HepG2 (cell line): ENCODE measurements at regions not wholly inside any gene's neighbourhood (a gene's known extent, or its start where the extent isn't known, plus 50 kb on each side); places are given as distances from the start of the nearest gene placed in this dataset.

Experiments
- ATAC-seq: fragments of 200-7000 bp; cut with Tn5 transposase; 3 replicates; pipeline ENCODE4 v1.9.1; 2020; ENCODE audit warnings: mild to moderate bottlenecking, moderate library complexity
- BruUV-seq: library from RNA; stranded (reverse); fragments of 400-500 nt; replicated peaks from 2 replicates; lab custom pipeline; 2021; lab: Mats Ljungman, UMichigan
- CTCF ChIA-PET: fragments of 300-600 bp; formaldehyde crosslinking; extraction: SDS; loops from one replicate; lab custom pipeline; 2021; ENCODE audit warnings: low total read pairs, inconsistent platforms, low intra/inter-chr PET ratio; lab: Yijun Ruan, JAX
- POLR2A ChIA-PET: fragments of 350-600 bp; sonication (Branson Sonifier 250); formaldehyde crosslinking; loops from one replicate; lab custom pipeline; 2020; ENCODE audit warnings: antibody characterized with exemption, inconsistent platforms; lab: Yijun Ruan, JAX
- DNase-seq: peaks from one replicate; pipeline ENCODE4 v3.0.0-alpha.2; 2015; ENCODE audit warnings: low spot score
- FAIRE-seq: peaks from 3 replicates; lab custom pipeline; 2011; peaks lifted over from hg19 to GRCh38; lab: Jason Lieb, UNC
- H2AFZ ChIP-seq: one replicate; pipeline ENCODE4 v1.6.1; 2011; ENCODE audit warnings: low read length, inconsistent platforms
- H3K27ac ChIP-seq: fragments of 300-600 bp; 3 replicates; pipeline ENCODE4 v1.8.0; 2011; ENCODE audit warnings: mixed run types, mild to moderate bottlenecking, mixed read lengths, low read length, inconsistent platforms; ENCODE audit not compliant: insufficient read depth; ENCODE audit errors: extremely low read length
- H3K27me3 ChIP-seq, 2 experiments: fragments of 200-600 bp in 1 of 2; 2 replicates in 1 of 2; 3 replicates in 1 of 2; pipeline versions ENCODE4 v1.6.0 to v1.8.0; 2011; ENCODE audit warnings: low read length in 2 of 2, mild to moderate bottlenecking in 2 of 2, moderate library complexity in 2 of 2, inconsistent platforms in 1 of 2; ENCODE audit not compliant: insufficient read depth in 2 of 2, control insufficient read depth in 1 of 2
- H3K36me3 ChIP-seq, 2 experiments: fragments of 200-600 bp in 1 of 2; replicated peaks in 1 of 2; 2 replicates in 1 of 2; 3 replicates in 1 of 2; pipeline versions ENCODE4 v1.5.1 to v1.8.0; 2011; ENCODE audit warnings: low read length in 2 of 2, inconsistent platforms in 1 of 2; ENCODE audit not compliant: insufficient read depth in 2 of 2, control insufficient read depth in 1 of 2
- H3K4me1 ChIP-seq: 2 replicates; pipeline ENCODE4 v1.5.1; 2012; ENCODE audit warnings: low read length, inconsistent platforms; ENCODE audit not compliant: insufficient read depth
- H3K4me2 ChIP-seq: 2 replicates; pipeline ENCODE4 v1.6.0; 2011; ENCODE audit warnings: low read depth, low read length, inconsistent platforms
- H3K4me3 ChIP-seq, 3 experiments: fragments of 200-600 bp in 1 of 3; sonication (generic), shearing (Covaris generic) in 1 of 3; replicated peaks in 1 of 3; 2 replicates each; pipeline ENCODE4 v1.5.1; 2011 to 2016; ENCODE audit warnings: low read length in 3 of 3, inconsistent platforms in 2 of 3, low read depth in 2 of 3, mild to moderate bottlenecking in 2 of 3, control low read depth in 1 of 3, mixed read lengths in 1 of 3; ENCODE audit not compliant: insufficient read depth in 1 of 3
- H3K79me2 ChIP-seq: one replicate; pipeline ENCODE4 v1.6.1; 2011; ENCODE audit warnings: low read length, inconsistent platforms; ENCODE audit not compliant: insufficient read depth
- H3K9ac ChIP-seq: 2 replicates; pipeline ENCODE4 v1.6.0; 2011; ENCODE audit warnings: mild to moderate bottlenecking, low read depth, low read length, inconsistent platforms; ENCODE audit not compliant: insufficient read depth
- H3K9me3 ChIP-seq: 2 replicates; pipeline ENCODE4 v1.5.1; 2012; ENCODE audit warnings: mild to moderate bottlenecking, low read length
- H4K20me1 ChIP-seq: 2 replicates; pipeline ENCODE4 v1.6.0; 2011; ENCODE audit warnings: inconsistent platforms, mild to moderate bottlenecking, low read length, moderate library complexity; ENCODE audit not compliant: insufficient read depth
- KDM2A ChIP-seq: sonication (generic); formaldehyde crosslinking; IDR thresholded peaks from 2 replicates; pipeline ENCODE4 v1.4.0; 2020; ENCODE audit warnings: low read depth, missing genetic modification reagents, borderline replicate concordance
- MAFK ChIP-seq, 2 experiments: IDR thresholded peaks in 1 of 2; conservative IDR thresholded peaks in 1 of 2; 2 replicates each; pipeline ENCODE4 v1.6.1; 2011; ENCODE audit warnings: improper control_type of control experiment in 2 of 2, low read length in 2 of 2
- NCOA2 ChIP-seq: sonication (generic); formaldehyde crosslinking; IDR thresholded peaks from 2 replicates; pipeline ENCODE4 v1.8.0; 2022; ENCODE audit warnings: inconsistent platforms
- SMAD3 ChIP-seq: sonication (generic); formaldehyde crosslinking; IDR thresholded peaks from 2 replicates; pipeline ENCODE4 v1.4.0; 2020; ENCODE audit warnings: missing genetic modification reagents
- ZNF180 ChIP-seq: sonication (generic); formaldehyde crosslinking; IDR thresholded peaks from 2 replicates; pipeline ENCODE4 v1.4.0; 2020; ENCODE audit warnings: low read depth, missing genetic modification reagents, borderline replicate concordance
- ZNF468 ChIP-seq: sonication (generic); formaldehyde crosslinking; IDR thresholded peaks from 2 replicates; pipeline ENCODE4 v1.8.0; 2022; ENCODE audit warnings: mild to moderate bottlenecking, moderate library complexity, missing genetic modification reagents
- WGBS: methylation state at CpG from one replicate; pipeline ENCODE4 v1.1.6; 2017; ENCODE audit warnings: low lambda C conversion rate; 5-methylcytosine and 5-hydroxymethylcytosine counted together
- in situ Hi-C: cut with HindIII; loops from 2 replicates; pipeline ENCODE4 v1.10.0; 2017; ENCODE audit warnings: low pct_unique_long_range_greater_than_20kb; ENCODE audit not compliant: extremely low pct_ligation_motif_present
- intact Hi-C: fragments of 100-400 bp; cut with micrococcal nuclease; formaldehyde crosslinking; loops from one replicate; pipeline ENCODE4 v1.10.0; 2022; ENCODE audit not compliant: unreplicated experiment
- TF ChIP-seq, protein P1 (sequence below): sonication (generic); formaldehyde crosslinking; conservative IDR thresholded peaks from 2 replicates; pipeline ENCODE4 v1.8.0; 2022; ENCODE audit warnings: low read depth, missing genetic modification reagents
- TF ChIP-seq, protein P2 (sequence below): sonication (generic); formaldehyde crosslinking; IDR thresholded peaks from 2 replicates; pipeline ENCODE4 v1.4.0; 2020; ENCODE audit warnings: missing genetic modification reagents
- TF ChIP-seq, protein P3 (sequence below): IDR thresholded peaks from 2 replicates; pipeline ENCODE4 v1.6.1; 2016
- TF ChIP-seq, protein P4 (sequence below): sonication (generic); formaldehyde crosslinking; IDR thresholded peaks from 2 replicates; pipeline ENCODE4 v1.5.1; 2020; ENCODE audit warnings: mild to moderate bottlenecking, missing genetic modification reagents, moderate library complexity

DNA sequence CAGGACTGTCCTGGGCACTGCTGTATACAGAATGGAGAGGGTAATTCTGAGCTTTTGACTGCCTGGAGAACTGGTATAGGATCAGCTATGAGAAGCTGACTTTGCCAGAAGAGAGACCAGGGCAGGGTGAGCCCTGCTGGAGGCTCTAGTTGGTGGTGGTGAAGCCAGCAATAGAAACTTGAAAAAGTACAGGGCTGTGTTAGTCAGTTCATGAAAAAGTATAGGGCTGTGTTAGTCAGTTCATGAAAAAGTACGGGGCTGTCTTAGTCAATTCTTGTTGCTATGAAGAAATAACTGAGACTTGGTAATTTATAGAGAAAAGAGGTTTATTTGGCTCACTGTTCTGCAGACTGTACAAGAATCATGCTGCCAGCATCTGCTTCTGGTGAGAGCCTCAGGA, 63.5 kb upstream of the C2CD4B start:
- WGBS: 0% methylated on average over 1 of the region's 1 CpG
- in situ Hi-C loops: no loop called here

More for the DNA sequence above, 63.5 kb upstream of the C2CD4B start:
- ChIA-PET POLR2A (no interaction called here), CTCF (no interaction called here)
- Histone ChIP-seq H2AFZ (no peak overlapping the region), H3K4me3 (no peak overlapping the region), H3K9me3 (no peaks in the 10 kb centered on the region), H3K4me2 (no peak overlapping the region), H4K20me1 (no peaks in the 10 kb centered on the region), H3K27ac (no peak overlapping the region), H3K9ac (no peak overlapping the region), H3K4me1 (peaks cover 8% of the 10 kb centered on the region), H3K79me2 (no peaks in the 10 kb centered on the region), H3K36me3 (no peaks in the 10 kb centered on the region), H3K27me3 (peaks cover 0 to 3% of the 10 kb centered on the region in 2 experiments; a peak in 2 of 5 replicates)
- no peak for TF ChIP-seq KDM2A
- TF ChIP-seq ZNF468 (CRISPR knock-in tag): no peak
- TF ChIP-seq, protein P1, sequence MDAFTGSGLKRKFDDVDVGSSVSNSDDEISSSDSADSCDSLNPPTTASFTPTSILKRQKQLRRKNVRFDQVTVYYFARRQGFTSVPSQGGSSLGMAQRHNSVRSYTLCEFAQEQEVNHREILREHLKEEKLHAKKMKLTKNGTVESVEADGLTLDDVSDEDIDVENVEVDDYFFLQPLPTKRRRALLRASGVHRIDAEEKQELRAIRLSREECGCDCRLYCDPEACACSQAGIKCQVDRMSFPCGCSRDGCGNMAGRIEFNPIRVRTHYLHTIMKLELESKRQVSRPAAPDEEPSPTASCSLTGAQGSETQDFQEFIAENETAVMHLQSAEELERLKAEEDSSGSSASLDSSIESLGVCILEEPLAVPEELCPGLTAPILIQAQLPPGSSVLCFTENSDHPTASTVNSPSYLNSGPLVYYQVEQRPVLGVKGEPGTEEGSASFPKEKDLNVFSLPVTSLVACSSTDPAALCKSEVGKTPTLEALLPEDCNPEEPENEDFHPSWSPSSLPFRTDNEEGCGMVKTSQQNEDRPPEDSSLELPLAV (CRISPR knock-in tag): no peak
- TF ChIP-seq, protein P2, sequence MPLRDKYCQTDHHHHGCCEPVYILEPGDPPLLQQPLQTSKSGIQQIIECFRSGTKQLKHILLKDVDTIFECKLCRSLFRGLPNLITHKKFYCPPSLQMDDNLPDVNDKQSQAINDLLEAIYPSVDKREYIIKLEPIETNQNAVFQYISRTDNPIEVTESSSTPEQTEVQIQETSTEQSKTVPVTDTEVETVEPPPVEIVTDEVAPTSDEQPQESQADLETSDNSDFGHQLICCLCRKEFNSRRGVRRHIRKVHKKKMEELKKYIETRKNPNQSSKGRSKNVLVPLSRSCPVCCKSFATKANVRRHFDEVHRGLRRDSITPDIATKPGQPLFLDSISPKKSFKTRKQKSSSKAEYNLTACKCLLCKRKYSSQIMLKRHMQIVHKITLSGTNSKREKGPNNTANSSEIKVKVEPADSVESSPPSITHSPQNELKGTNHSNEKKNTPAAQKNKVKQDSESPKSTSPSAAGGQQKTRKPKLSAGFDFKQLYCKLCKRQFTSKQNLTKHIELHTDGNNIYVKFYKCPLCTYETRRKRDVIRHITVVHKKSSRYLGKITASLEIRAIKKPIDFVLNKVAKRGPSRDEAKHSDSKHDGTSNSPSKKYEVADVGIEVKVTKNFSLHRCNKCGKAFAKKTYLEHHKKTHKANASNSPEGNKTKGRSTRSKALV (CRISPR knock-in tag): no peak
- TF ChIP-seq NCOA2 (CRISPR knock-in tag): no peak
- no peak for TF ChIP-seq SMAD3
- no peak for TF ChIP-seq ZNF180 (CRISPR knock-in tag)
- TF ChIP-seq, protein P3, sequence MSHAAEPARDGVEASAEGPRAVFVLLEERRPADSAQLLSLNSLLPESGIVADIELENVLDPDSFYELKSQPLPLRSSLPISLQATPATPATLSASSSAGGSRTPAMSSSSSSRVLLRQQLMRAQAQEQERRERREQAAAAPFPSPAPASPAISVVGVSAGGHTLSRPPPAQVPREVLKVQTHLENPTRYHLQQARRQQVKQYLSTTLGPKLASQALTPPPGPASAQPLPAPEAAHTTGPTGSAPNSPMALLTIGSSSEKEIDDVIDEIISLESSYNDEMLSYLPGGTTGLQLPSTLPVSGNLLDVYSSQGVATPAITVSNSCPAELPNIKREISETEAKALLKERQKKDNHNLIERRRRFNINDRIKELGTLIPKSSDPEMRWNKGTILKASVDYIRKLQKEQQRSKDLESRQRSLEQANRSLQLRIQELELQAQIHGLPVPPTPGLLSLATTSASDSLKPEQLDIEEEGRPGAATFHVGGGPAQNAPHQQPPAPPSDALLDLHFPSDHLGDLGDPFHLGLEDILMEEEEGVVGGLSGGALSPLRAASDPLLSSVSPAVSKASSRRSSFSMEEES: no peak
- no peak for TF ChIP-seq MAFK (conservative IDR thresholded peaks at IDR 0.05 in 1 of 2, IDR thresholded peaks at IDR 0.05 in 1 of 2; ENCODE audit: low read length in 2 of 2)
- TF ChIP-seq, protein P4, sequence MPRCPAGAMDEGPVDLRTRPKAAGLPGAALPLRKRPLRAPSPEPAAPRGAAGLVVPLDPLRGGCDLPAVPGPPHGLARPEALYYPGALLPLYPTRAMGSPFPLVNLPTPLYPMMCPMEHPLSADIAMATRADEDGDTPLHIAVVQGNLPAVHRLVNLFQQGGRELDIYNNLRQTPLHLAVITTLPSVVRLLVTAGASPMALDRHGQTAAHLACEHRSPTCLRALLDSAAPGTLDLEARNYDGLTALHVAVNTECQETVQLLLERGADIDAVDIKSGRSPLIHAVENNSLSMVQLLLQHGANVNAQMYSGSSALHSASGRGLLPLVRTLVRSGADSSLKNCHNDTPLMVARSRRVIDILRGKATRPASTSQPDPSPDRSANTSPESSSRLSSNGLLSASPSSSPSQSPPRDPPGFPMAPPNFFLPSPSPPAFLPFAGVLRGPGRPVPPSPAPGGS (CRISPR knock-in tag): no peak
- no peak for FAIRE-seq
- BruUV-seq: no TSS peak
- intact Hi-C loops: no loop called here
- no peak for ATAC-seq
- DNase-seq: no peak
